GM12864 (cell line): ENCODE measurements at regions not wholly inside any gene's neighbourhood (a gene's known extent, or its start where the extent isn't known, plus 50 kb on each side); places are given as distances from the start of the nearest gene placed in this dataset.

Source experiments
- DNase-seq: peaks from one replicate; pipeline ENCODE4 v3.0.0-alpha.2; 2011; ENCODE audit warnings: low read depth
- H3K4me3 ChIP-seq: 2 replicates; pipeline ENCODE4 v1.5.1; 2011; ENCODE audit warnings: mild to moderate bottlenecking, low read depth, low read length, control low read depth
- CTCF ChIP-seq: IDR thresholded peaks from 2 replicates; pipeline ENCODE4 v1.5.1; 2011; ENCODE audit warnings: low read depth, mild to moderate bottlenecking, moderate library complexity, low read length, control low read depth, inconsistent platforms; ENCODE audit errors: missing control alignments

GRCh38 chr2:181145645-181146044, 165.2 kb downstream of the UBE2E3 start:
- DNase-seq, result no peak
- H3K4me3 ChIP-seq, result no peak overlapping the region
- no peak for TF ChIP-seq CTCF

GRCh38 chr2:181146171-181146570, 165.8 kb downstream of the UBE2E3 start:
- TF ChIP-seq CTCF, result no peak
- DNase-seq, result no peak
- no peak overlapping the region for H3K4me3 ChIP-seq

GRCh38 chr2:181149056-181149455, 168.7 kb downstream of the UBE2E3 start:
- no peak for TF ChIP-seq CTCF
- no peak overlapping the region for H3K4me3 ChIP-seq
- DNase-seq, result no peak

- DNase-seq, result no peak
- TF ChIP-seq CTCF, result no peak
- H3K4me3 ChIP-seq, result no peak overlapping the region
Observed at GRCh38 chr2:181152226-181152625, 171.8 kb downstream of the UBE2E3 start.

GRCh38 chr2:181152701-181153100, 172.3 kb downstream of the UBE2E3 start:
- DNase-seq, result no peak
- TF ChIP-seq CTCF, result no peak
- H3K4me3 ChIP-seq, result no peak overlapping the region

GRCh38 chr2:181153886-181154285, 173.5 kb downstream of the UBE2E3 start:
- DNase-seq, result no peak
- TF ChIP-seq CTCF, result no peak

GRCh38 chr2:181157326-181157725, 176.9 kb downstream of the UBE2E3 start:
- no peak for DNase-seq
- no peak overlapping the region for H3K4me3 ChIP-seq
- no peak for TF ChIP-seq CTCF

More at GRCh38 chr2:181153886-181154285, 173.5 kb downstream of the UBE2E3 start:
- H3K4me3 ChIP-seq, result no peak overlapping the region
